Memory B cell (primary cell): ENCODE measurements at regions not wholly inside any gene's neighbourhood (a gene's known extent, or its start where the extent isn't known, plus 50 kb on each side); places are given as distances from the start of the nearest gene placed in this dataset.

Source experiments
- ATAC-seq: fragments of 150-1000 bp; cut with Tn5 transposase; 2 replicates; pipeline ENCODE4 v1.10.0; 2021; ENCODE audit warnings: low read depth, mild to moderate bottlenecking, moderate library complexity
- DNase-seq, 2 donors: peaks; one replicate each; pipeline ENCODE4 v3.0.0; 2022; ENCODE audit warnings: low spot score in 2 of 2
- H3K27ac Mint-ChIP-seq: one replicate; pipeline ENCODE4 v1.8.0; 2022; ENCODE audit warnings: mild to moderate bottlenecking, moderate library complexity, mixed read lengths
- H3K27me3 Mint-ChIP-seq: one replicate; pipeline ENCODE4 v1.8.0; 2022; ENCODE audit warnings: mixed read lengths
- H3K36me3 Mint-ChIP-seq: one replicate; pipeline ENCODE4 v1.8.0; 2022; ENCODE audit warnings: mild to moderate bottlenecking, mixed read lengths
- H3K4me1 Mint-ChIP-seq: one replicate; pipeline ENCODE4 v1.8.0; 2022; ENCODE audit warnings: mixed read lengths
- H3K4me3 Mint-ChIP-seq: one replicate; pipeline ENCODE4 v1.8.0; 2022; ENCODE audit warnings: mild to moderate bottlenecking, moderate library complexity, mixed read lengths
- H3K9me3 Mint-ChIP-seq: one replicate; pipeline ENCODE4 v1.8.0; 2022; ENCODE audit warnings: mixed read lengths

- Mint-ChIP-seq H3K27ac (no peak overlapping the region), H3K27me3 (no peaks in the 10 kb centered on the region), H3K4me1 (no peaks in the 10 kb centered on the region), H3K36me3 (no peaks in the 10 kb centered on the region), H3K4me3 (no peak overlapping the region), H3K9me3 (peaks cover 2% of the 10 kb centered on the region)
- ATAC-seq (no peak), DNase-seq (no peak)
Observed at GRCh38 chr6:97656236-97656635, 373.2 kb upstream of the MMS22L start.

- ATAC-seq (no peak), DNase-seq (no peak)
- Mint-ChIP-seq H3K27ac (no peak overlapping the region), H3K4me1 (no peaks in the 10 kb centered on the region), H3K9me3 (peaks cover 2% of the 10 kb centered on the region), H3K4me3 (no peak overlapping the region), H3K27me3 (no peaks in the 10 kb centered on the region), H3K36me3 (no peaks in the 10 kb centered on the region)
Observed at GRCh38 chr6:97656706-97657350, 373.8 kb upstream of the MMS22L start.

- no peak overlapping the region for H3K27ac Mint-ChIP-seq
- H3K4me1 Mint-ChIP-seq = no peaks in the 10 kb centered on the region
- H3K27me3 Mint-ChIP-seq = no peaks in the 10 kb centered on the region
- peaks cover 2% of the 10 kb centered on the region for H3K9me3 Mint-ChIP-seq
- DNase-seq = no peak
- no peak for ATAC-seq
- no peak overlapping the region for H3K4me3 Mint-ChIP-seq
- no peaks in the 10 kb centered on the region for H3K36me3 Mint-ChIP-seq
Observed at GRCh38 chr6:97658090-97658489, 375.1 kb upstream of the MMS22L start.

GRCh38 chr6:97663252-97663651 is 380.2 kb upstream of the MMS22L start:
- no peaks in the 10 kb centered on the region for H3K4me1 Mint-ChIP-seq
- no peak overlapping the region for H3K4me3 Mint-ChIP-seq
- H3K36me3 Mint-ChIP-seq = no peaks in the 10 kb centered on the region
- DNase-seq = no peak
- H3K27ac Mint-ChIP-seq = no peak overlapping the region
- no peaks in the 10 kb centered on the region for H3K27me3 Mint-ChIP-seq
- H3K9me3 Mint-ChIP-seq = no peaks in the 10 kb centered on the region
- no peak for ATAC-seq

- Mint-ChIP-seq H3K4me1 (no peaks in the 10 kb centered on the region), H3K4me3 (no peak overlapping the region), H3K36me3 (no peaks in the 10 kb centered on the region), H3K27me3 (no peaks in the 10 kb centered on the region), H3K27ac (no peak overlapping the region), H3K9me3 (no peaks in the 10 kb centered on the region)
- DNase-seq (no peak), ATAC-seq (no peak)
Observed at GRCh38 chr6:97665446-97665845, 382.4 kb upstream of the MMS22L start.

- Mint-ChIP-seq H3K9me3 (no peaks in the 10 kb centered on the region), H3K27me3 (no peaks in the 10 kb centered on the region), H3K4me3 (no peak overlapping the region), H3K27ac (no peak overlapping the region), H3K36me3 (no peaks in the 10 kb centered on the region), H3K4me1 (no peaks in the 10 kb centered on the region)
- DNase-seq (no peak), ATAC-seq (no peak)
Observed at GRCh38 chr6:97666889-97667288, 383.9 kb upstream of the MMS22L start.

- ATAC-seq = peak; percentile 55
- no peaks in the 10 kb centered on the region for H3K9me3 Mint-ChIP-seq
- H3K4me1 Mint-ChIP-seq = no peaks in the 10 kb centered on the region
- H3K36me3 Mint-ChIP-seq = no peaks in the 10 kb centered on the region
- no peak overlapping the region for H3K4me3 Mint-ChIP-seq
- no peak for DNase-seq
- no peak overlapping the region for H3K27ac Mint-ChIP-seq
- H3K27me3 Mint-ChIP-seq = no peaks in the 10 kb centered on the region
Observed at GRCh38 chr6:97668716-97669115, 385.7 kb upstream of the MMS22L start.

- H3K4me1 Mint-ChIP-seq = no peaks in the 10 kb centered on the region
Observed at GRCh38 chr6:97669191-97670031, 386.4 kb upstream of the MMS22L start.

GRCh38 chr6:97674802-97675201 is 391.8 kb upstream of the MMS22L start:
- DNase-seq (no peak), ATAC-seq (no peak)
- H3K27me3 Mint-ChIP-seq = no peaks in the 10 kb centered on the region
- H3K4me1 Mint-ChIP-seq = no peaks in the 10 kb centered on the region
- H3K36me3 Mint-ChIP-seq = no peaks in the 10 kb centered on the region
- H3K27ac Mint-ChIP-seq = no peak overlapping the region
- no peaks in the 10 kb centered on the region for H3K9me3 Mint-ChIP-seq
- no peak overlapping the region for H3K4me3 Mint-ChIP-seq

More at GRCh38 chr6:97669191-97670031, 386.4 kb upstream of the MMS22L start:
- no peaks in the 10 kb centered on the region for H3K36me3 Mint-ChIP-seq
- no peaks in the 10 kb centered on the region for H3K9me3 Mint-ChIP-seq
- H3K27me3 Mint-ChIP-seq = no peaks in the 10 kb centered on the region
- DNase-seq (peak; percentile 5 to 15), ATAC-seq (peak; percentile 94)
- H3K27ac Mint-ChIP-seq = no peak overlapping the region
- H3K4me3 Mint-ChIP-seq = no peak overlapping the region

GRCh38 chr6:97677626-97678025 is 394.6 kb upstream of the MMS22L start:
- Mint-ChIP-seq H3K4me3 (no peak overlapping the region), H3K27ac (no peak overlapping the region), H3K9me3 (no peaks in the 10 kb centered on the region), H3K36me3 (no peaks in the 10 kb centered on the region), H3K27me3 (no peaks in the 10 kb centered on the region), H3K4me1 (no peaks in the 10 kb centered on the region)
- ATAC-seq (no peak), DNase-seq (no peak)

GRCh38 chr6:97687916-97688315 is 404.9 kb upstream of the MMS22L start:
- DNase-seq (no peak), ATAC-seq (no peak)
- H3K4me1 Mint-ChIP-seq = no peaks in the 10 kb centered on the region
- H3K9me3 Mint-ChIP-seq = no peaks in the 10 kb centered on the region
- H3K27me3 Mint-ChIP-seq = no peaks in the 10 kb centered on the region
- H3K36me3 Mint-ChIP-seq = no peaks in the 10 kb centered on the region
- no peak overlapping the region for H3K27ac Mint-ChIP-seq
- H3K4me3 Mint-ChIP-seq = no peak overlapping the region

- Mint-ChIP-seq H3K9me3 (no peaks in the 10 kb centered on the region), H3K27ac (no peak overlapping the region), H3K36me3 (no peaks in the 10 kb centered on the region), H3K4me1 (no peaks in the 10 kb centered on the region), H3K27me3 (no peaks in the 10 kb centered on the region), H3K4me3 (no peak overlapping the region)
- no peak for DNase-seq
- no peak for ATAC-seq
Observed at GRCh38 chr6:97689078-97689754, 406.2 kb upstream of the MMS22L start.

- ATAC-seq = no peak
- Mint-ChIP-seq H3K36me3 (no peaks in the 10 kb centered on the region), H3K27me3 (no peaks in the 10 kb centered on the region), H3K4me1 (no peaks in the 10 kb centered on the region), H3K9me3 (no peaks in the 10 kb centered on the region), H3K27ac (no peak overlapping the region), H3K4me3 (no peak overlapping the region)
- DNase-seq = no peak
Observed at GRCh38 chr6:97697456-97697855, 414.4 kb upstream of the MMS22L start.

- Mint-ChIP-seq H3K4me3 (no peak overlapping the region), H3K27ac (no peak overlapping the region), H3K4me1 (no peaks in the 10 kb centered on the region), H3K27me3 (no peaks in the 10 kb centered on the region), H3K36me3 (no peaks in the 10 kb centered on the region), H3K9me3 (no peaks in the 10 kb centered on the region)
- DNase-seq (no peak), ATAC-seq (no peak)
Observed at GRCh38 chr6:97701801-97702200, 418.8 kb upstream of the MMS22L start.
